A549 (cell line): ENCODE measurements at regions not wholly inside any gene's neighbourhood (a gene's known extent, or its start where the extent isn't known, plus 50 kb on each side); places are given as distances from the start of the nearest gene placed in this dataset.

Experiments used
- CHD2 ChIP-seq: fragments of 150-350 bp; IDR thresholded peaks from 2 replicates; pipeline ENCODE4 v1.6.1; 2014; ENCODE audit warnings: low read length; ENCODE audit not compliant: partially characterized antibody
- CTCF ChIP-seq: fragments of >200 bp; sonication (Bioruptor Twin); formaldehyde crosslinking; IDR thresholded peaks from 3 replicates; pipeline ENCODE4 v1.5.1; 2016
- HOXB13 ChIP-seq: fragments of 250-450 bp; sonication (Bioruptor Pico); IDR thresholded peaks from 2 replicates; pipeline ENCODE4 v1.5.0; 2020; ENCODE audit warnings: low read depth, mild to moderate bottlenecking, moderate library complexity
- KDM5A ChIP-seq: fragments of 200-600 bp; sonication (generic); IDR thresholded peaks from 2 replicates; pipeline ENCODE4 v1.6.1; 2016; ENCODE audit warnings: antibody characterized with exemption, mild to moderate bottlenecking
- MAZ ChIP-seq: fragments of 150-350 bp; IDR thresholded peaks from 2 replicates; pipeline ENCODE4 v1.6.1; 2014; ENCODE audit warnings: antibody characterized with exemption, low read depth, low read length, borderline replicate concordance
- PHF8 ChIP-seq: fragments of 200-600 bp; sonication (generic); IDR thresholded peaks from 2 replicates; pipeline ENCODE4 v1.6.1; 2016; ENCODE audit warnings: low read depth, mild to moderate bottlenecking, antibody characterized with exemption, moderate library complexity, borderline replicate concordance
- POLR2A ChIP-seq: IDR thresholded peaks from 2 replicates; pipeline ENCODE4 v1.6.1; 2012; ENCODE audit warnings: mild to moderate bottlenecking, low read length
- RAD21 ChIP-seq, 2 experiments: fragments of >200 bp in 1 of 2; sonication (Bioruptor Twin) in 1 of 2; formaldehyde crosslinking in 1 of 2; IDR thresholded peaks in 1 of 2; conservative IDR thresholded peaks in 1 of 2; 2 replicates in 1 of 2; 3 replicates in 1 of 2; pipeline ENCODE4 v1.6.1; 2012 to 2018; ENCODE audit warnings: inconsistent platforms in 1 of 2
- TF ChIP-seq, protein P1 (sequence below): fragments of 250-450 bp; sonication (Bioruptor Pico); IDR thresholded peaks from 2 replicates; pipeline ENCODE4 v1.5.0; 2021; ENCODE audit warnings: mild to moderate bottlenecking, moderate library complexity, borderline replicate concordance
- TF ChIP-seq, protein P2 (sequence below): fragments of >200 bp; sonication (Bioruptor Twin); formaldehyde crosslinking; IDR thresholded peaks from 3 replicates; pipeline ENCODE4 v1.6.1; 2016
- TF ChIP-seq, protein P3 (sequence below): fragments of 200-600 bp; sonication (generic); IDR thresholded peaks from 2 replicates; pipeline ENCODE4 v1.6.1; 2016; ENCODE audit warnings: antibody characterized with exemption, mild to moderate bottlenecking, moderate library complexity

GRCh38 chr16:55964923-55965475 is 89.8 kb upstream of the CES5A start:
- TF ChIP-seq CHD2, result no peak
- TF ChIP-seq KDM5A, result no peak
- TF ChIP-seq RAD21 (conservative IDR thresholded peaks at IDR 0.05 in 1 of 2, IDR thresholded peaks at IDR 0.05 in 1 of 2), result no peak
- no peak for TF ChIP-seq HOXB13 (CRISPR knock-in tag)
- no peak for TF ChIP-seq CTCF
- TF ChIP-seq PHF8, result no peak
- TF ChIP-seq, protein P1, sequence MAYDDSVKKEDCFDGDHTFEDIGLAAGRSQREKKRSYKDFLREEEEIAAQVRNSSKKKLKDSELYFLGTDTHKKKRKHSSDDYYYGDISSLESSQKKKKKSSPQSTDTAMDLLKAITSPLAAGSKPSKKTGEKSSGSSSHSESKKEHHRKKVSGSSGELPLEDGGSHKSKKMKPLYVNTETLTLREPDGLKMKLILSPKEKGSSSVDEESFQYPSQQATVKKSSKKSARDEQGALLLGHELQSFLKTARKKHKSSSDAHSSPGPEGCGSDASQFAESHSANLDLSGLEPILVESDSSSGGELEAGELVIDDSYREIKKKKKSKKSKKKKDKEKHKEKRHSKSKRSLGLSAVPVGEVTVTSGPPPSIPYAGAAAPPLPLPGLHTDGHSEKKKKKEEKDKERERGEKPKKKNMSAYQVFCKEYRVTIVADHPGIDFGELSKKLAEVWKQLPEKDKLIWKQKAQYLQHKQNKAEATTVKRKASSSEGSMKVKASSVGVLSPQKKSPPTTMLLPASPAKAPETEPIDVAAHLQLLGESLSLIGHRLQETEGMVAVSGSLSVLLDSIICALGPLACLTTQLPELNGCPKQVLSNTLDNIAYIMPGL (CRISPR knock-in tag), result no peak
- TF ChIP-seq, protein P2, sequence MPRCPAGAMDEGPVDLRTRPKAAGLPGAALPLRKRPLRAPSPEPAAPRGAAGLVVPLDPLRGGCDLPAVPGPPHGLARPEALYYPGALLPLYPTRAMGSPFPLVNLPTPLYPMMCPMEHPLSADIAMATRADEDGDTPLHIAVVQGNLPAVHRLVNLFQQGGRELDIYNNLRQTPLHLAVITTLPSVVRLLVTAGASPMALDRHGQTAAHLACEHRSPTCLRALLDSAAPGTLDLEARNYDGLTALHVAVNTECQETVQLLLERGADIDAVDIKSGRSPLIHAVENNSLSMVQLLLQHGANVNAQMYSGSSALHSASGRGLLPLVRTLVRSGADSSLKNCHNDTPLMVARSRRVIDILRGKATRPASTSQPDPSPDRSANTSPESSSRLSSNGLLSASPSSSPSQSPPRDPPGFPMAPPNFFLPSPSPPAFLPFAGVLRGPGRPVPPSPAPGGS, result no peak
- TF ChIP-seq, protein P3, sequence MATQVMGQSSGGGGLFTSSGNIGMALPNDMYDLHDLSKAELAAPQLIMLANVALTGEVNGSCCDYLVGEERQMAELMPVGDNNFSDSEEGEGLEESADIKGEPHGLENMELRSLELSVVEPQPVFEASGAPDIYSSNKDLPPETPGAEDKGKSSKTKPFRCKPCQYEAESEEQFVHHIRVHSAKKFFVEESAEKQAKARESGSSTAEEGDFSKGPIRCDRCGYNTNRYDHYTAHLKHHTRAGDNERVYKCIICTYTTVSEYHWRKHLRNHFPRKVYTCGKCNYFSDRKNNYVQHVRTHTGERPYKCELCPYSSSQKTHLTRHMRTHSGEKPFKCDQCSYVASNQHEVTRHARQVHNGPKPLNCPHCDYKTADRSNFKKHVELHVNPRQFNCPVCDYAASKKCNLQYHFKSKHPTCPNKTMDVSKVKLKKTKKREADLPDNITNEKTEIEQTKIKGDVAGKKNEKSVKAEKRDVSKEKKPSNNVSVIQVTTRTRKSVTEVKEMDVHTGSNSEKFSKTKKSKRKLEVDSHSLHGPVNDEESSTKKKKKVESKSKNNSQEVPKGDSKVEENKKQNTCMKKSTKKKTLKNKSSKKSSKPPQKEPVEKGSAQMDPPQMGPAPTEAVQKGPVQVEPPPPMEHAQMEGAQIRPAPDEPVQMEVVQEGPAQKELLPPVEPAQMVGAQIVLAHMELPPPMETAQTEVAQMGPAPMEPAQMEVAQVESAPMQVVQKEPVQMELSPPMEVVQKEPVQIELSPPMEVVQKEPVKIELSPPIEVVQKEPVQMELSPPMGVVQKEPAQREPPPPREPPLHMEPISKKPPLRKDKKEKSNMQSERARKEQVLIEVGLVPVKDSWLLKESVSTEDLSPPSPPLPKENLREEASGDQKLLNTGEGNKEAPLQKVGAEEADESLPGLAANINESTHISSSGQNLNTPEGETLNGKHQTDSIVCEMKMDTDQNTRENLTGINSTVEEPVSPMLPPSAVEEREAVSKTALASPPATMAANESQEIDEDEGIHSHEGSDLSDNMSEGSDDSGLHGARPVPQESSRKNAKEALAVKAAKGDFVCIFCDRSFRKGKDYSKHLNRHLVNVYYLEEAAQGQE, result no peak
- no peak for TF ChIP-seq POLR2A
- TF ChIP-seq MAZ, result no peak
